IMR-90 (cell line): ENCODE measurements at regions not wholly inside any gene's neighbourhood (a gene's known extent, or its start where the extent isn't known, plus 50 kb on each side); places are given as distances from the start of the nearest gene placed in this dataset.

Experiments
- ATAC-seq: fragments of 200-7000 bp; cut with Tn5 transposase; 2 replicates; pipeline ENCODE4 v1.9.1; 2020; ENCODE audit warnings: low read depth, mild to moderate bottlenecking, moderate library complexity
- BruUV-seq: library from RNA; stranded (reverse); fragments of 400-500 nt; replicated peaks from 2 replicates; lab custom pipeline; 2021; lab: Mats Ljungman, UMichigan
- CTCF ChIA-PET: fragments of 300-600 bp; formaldehyde crosslinking; extraction: SDS; loops from one replicate; lab custom pipeline; 2021; ENCODE audit warnings: antibody characterized with exemption; lab: Yijun Ruan, JAX
- POLR2A ChIA-PET: fragments of 300-600 bp; sonication (Branson Sonifier 250); formaldehyde crosslinking; loops from one replicate; lab custom pipeline; 2022; ENCODE audit warnings: antibody characterized with exemption; ENCODE audit not compliant: unreplicated experiment; lab: Charles Lee
- DNase-seq: peaks from one replicate; pipeline ENCODE4 v3.0.0; 2013
- H2AFZ ChIP-seq: replicated peaks from 2 replicates; pipeline ENCODE3; 2013; ENCODE audit warnings: low read length, mild to moderate bottlenecking; ENCODE audit not compliant: poor library complexity
- H2AK5ac ChIP-seq: 2 replicates; pipeline ENCODE4 v1.6.1; 2013; ENCODE audit warnings: low read depth, low read length, inconsistent platforms
- H2AK9ac ChIP-seq: replicated peaks from 2 replicates; pipeline ENCODE3; 2013; ENCODE audit warnings: mild to moderate bottlenecking, low read depth, low read length, moderate library complexity; ENCODE audit not compliant: poor library complexity
- H2BK120ac ChIP-seq: 2 replicates; pipeline ENCODE4 v1.6.1; 2013; ENCODE audit warnings: low read depth, low read length, inconsistent platforms
- H2BK15ac ChIP-seq: 3 replicates; pipeline ENCODE4 v1.6.1; 2013; ENCODE audit warnings: low read depth, low read length, inconsistent platforms
- H2BK20ac ChIP-seq: 2 replicates; pipeline ENCODE4 v1.6.1; 2013; ENCODE audit warnings: low read depth, mild to moderate bottlenecking, inconsistent platforms, low read length, moderate library complexity
- H2BK5ac ChIP-seq: 2 replicates; pipeline ENCODE4 v1.6.1; 2013; ENCODE audit warnings: mild to moderate bottlenecking, low read depth, low read length, inconsistent platforms; ENCODE audit not compliant: poor library complexity, severe bottlenecking
- H3K14ac ChIP-seq: replicated peaks from 2 replicates; pipeline ENCODE4 v1.6.1; 2013; ENCODE audit warnings: low read depth, low read length, inconsistent platforms
- H3K18ac ChIP-seq: 2 replicates; pipeline ENCODE4 v1.6.1; 2013; ENCODE audit warnings: low read depth, low read length, control low read depth
- H3K23ac ChIP-seq: 2 replicates; pipeline ENCODE4 v1.6.1; 2013; ENCODE audit warnings: low read depth, low read length, inconsistent platforms
- H3K27ac ChIP-seq: 2 replicates; pipeline ENCODE4 v1.5.1; 2013; ENCODE audit warnings: mild to moderate bottlenecking, control low read depth, low read length; ENCODE audit not compliant: insufficient read depth
- H3K27me3 ChIP-seq: 2 replicates; pipeline ENCODE4 v1.6.1; 2013; ENCODE audit warnings: low read length; ENCODE audit not compliant: control insufficient read depth, insufficient read depth
- H3K36me3 ChIP-seq: 2 replicates; pipeline ENCODE4 v1.6.1; 2013; ENCODE audit warnings: low read length, mixed read lengths; ENCODE audit not compliant: control insufficient read depth, insufficient read depth
- H3K4ac ChIP-seq: 2 replicates; pipeline ENCODE4 v1.6.1; 2013; ENCODE audit warnings: low read depth, low read length, inconsistent platforms
- H3K4me1 ChIP-seq: 2 replicates; pipeline ENCODE4 v1.6.1; 2013; ENCODE audit warnings: low read length, mixed read lengths; ENCODE audit not compliant: control insufficient read depth, insufficient read depth
- H3K4me2 ChIP-seq: 2 replicates; pipeline ENCODE4 v1.6.1; 2013; ENCODE audit warnings: low read depth, mild to moderate bottlenecking, control low read depth, low read length, moderate library complexity
- H3K4me3 ChIP-seq: 2 replicates; pipeline ENCODE4 v1.5.1; 2013; ENCODE audit warnings: low read depth, mild to moderate bottlenecking, control low read depth, low read length, moderate library complexity; ENCODE audit not compliant: insufficient read depth
- H3K56ac ChIP-seq: 2 replicates; pipeline ENCODE4 v1.6.1; 2013; ENCODE audit warnings: low read length, inconsistent platforms; ENCODE audit not compliant: insufficient read depth; ENCODE audit errors: extremely low read depth
- H3K79me1 ChIP-seq, 2 experiments: 2 replicates each; pipeline ENCODE4 v1.6.1; 2013; ENCODE audit warnings: low read length in 2 of 2, inconsistent platforms in 1 of 2, low read depth in 1 of 2
- H3K9ac ChIP-seq: 2 replicates; pipeline ENCODE4 v1.6.1; 2013; ENCODE audit warnings: low read depth, low read length, control low read depth
- H3K9me1 ChIP-seq: 2 replicates; pipeline ENCODE4 v1.6.1; 2013; ENCODE audit warnings: low read length, inconsistent platforms; ENCODE audit not compliant: insufficient read depth
- H3K9me3 ChIP-seq: 2 replicates; pipeline ENCODE4 v1.6.1; 2013; ENCODE audit warnings: low read length; ENCODE audit not compliant: control insufficient read depth, insufficient read depth
- H4K20me1 ChIP-seq: 2 replicates; pipeline ENCODE4 v1.6.1; 2013; ENCODE audit warnings: low read length, inconsistent platforms; ENCODE audit not compliant: insufficient read depth
- H4K5ac ChIP-seq: 2 replicates; pipeline ENCODE4 v1.6.1; 2013; ENCODE audit warnings: mild to moderate bottlenecking, low read depth, low read length, control low read depth
- H4K8ac ChIP-seq, 2 experiments: 2 replicates each; pipeline ENCODE4 v1.6.1; 2013; ENCODE audit warnings: low read depth in 2 of 2, low read length in 2 of 2, control low read depth in 1 of 2, inconsistent platforms in 1 of 2
- H4K91ac ChIP-seq: 2 replicates; pipeline ENCODE4 v1.6.1; 2013; ENCODE audit warnings: low read depth, low read length, inconsistent platforms; ENCODE audit not compliant: insufficient read depth
- CHD1 ChIP-seq: IDR thresholded peaks from 2 replicates; pipeline ENCODE4 v1.6.1; 2012; ENCODE audit warnings: low read depth, low read length, improper control_type of control experiment
- MAFK ChIP-seq: IDR thresholded peaks from 2 replicates; pipeline ENCODE4 v1.6.1; 2012; ENCODE audit warnings: low read depth, low read length, improper control_type of control experiment
- MAZ ChIP-seq: IDR thresholded peaks from 2 replicates; pipeline ENCODE4 v1.6.1; 2012; ENCODE audit warnings: low read depth, mild to moderate bottlenecking, low read length, improper control_type of control experiment, moderate library complexity, borderline replicate concordance
- WGBS, 2 experiments: methylation state at CpG; one replicate each; pipeline versions ENCODE4 v1.1.5 to v1.1.7; 2013; ENCODE audit warnings: missing lambda C conversion rate in 2 of 2; ENCODE audit not compliant: insufficient read length in 1 of 2; ENCODE audit errors: extremely low coverage in 2 of 2; 5-methylcytosine and 5-hydroxymethylcytosine counted together
- dilution Hi-C: fragments of 300-500 bp; cut with HindIII; formaldehyde crosslinking; loops from one replicate; pipeline ENCODE4 v1.14.3; 2018; ENCODE audit warnings: low sequenced_read_pairs; ENCODE audit not compliant: unreplicated experiment
- in situ Hi-C: fragments of 300-500 bp; cut with MboI; formaldehyde crosslinking; loops from 3 replicates; pipeline ENCODE4 v1.14.3; 2019; ENCODE audit warnings: low sequenced_read_pairs, inconsistent platforms, mixed read lengths
- intact Hi-C: fragments of 100-400 bp; cut with micrococcal nuclease; formaldehyde crosslinking; loops from 2 replicates; pipeline ENCODE4 v1.10.0; 2022

DNA sequence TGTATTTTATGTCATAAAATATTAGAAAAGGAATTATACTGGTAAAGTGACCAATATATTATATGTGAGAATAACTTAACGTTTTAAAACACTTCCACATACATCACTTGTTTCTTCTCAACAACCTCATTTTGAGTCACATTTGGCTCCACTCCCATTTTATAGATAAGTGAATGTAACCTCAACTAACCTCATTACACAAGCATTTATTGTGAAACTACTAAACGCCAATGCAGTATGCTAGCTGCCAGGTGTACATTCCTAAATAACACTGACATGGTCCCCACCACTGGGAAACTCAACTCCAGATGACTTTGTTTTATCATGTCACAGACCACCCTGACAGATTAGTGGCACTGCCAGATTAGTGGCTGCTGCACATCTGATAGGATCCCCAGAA, 249.7 kb upstream of the CNTN4 start:
- intact Hi-C loops: no loop called here
- Histone ChIP-seq H4K20me1 (no peaks in the 10 kb centered on the region), H3K18ac (no peak overlapping the region), H4K5ac (no peak overlapping the region), H3K14ac (no peak overlapping the region), H3K9me1 (no peaks in the 10 kb centered on the region), H3K9me3 (peaks cover 3% of the 10 kb centered on the region; the same call in 1 of the 2 replicates), H2AK5ac (no peak overlapping the region), H2AK9ac (no peak overlapping the region), H2BK20ac (no peak overlapping the region), H3K27ac (no peak overlapping the region), H2AFZ (no peak overlapping the region), H4K91ac (no peak overlapping the region), H3K4ac (no peak overlapping the region), H2BK5ac (no peak overlapping the region), H3K4me1 (no peaks in the 10 kb centered on the region), H2BK120ac (no peak overlapping the region), H4K8ac (no peak overlapping the region), H3K9ac (no peak overlapping the region), H3K36me3 (no peaks in the 10 kb centered on the region), H3K27me3 (no peaks in the 10 kb centered on the region), H2BK15ac (no peak overlapping the region), H3K4me3 (no peak overlapping the region), H3K56ac (no peak overlapping the region), H3K79me1 (no peaks in the 10 kb centered on the region), H3K23ac (no peak overlapping the region), H3K4me2 (no peak overlapping the region)
- BruUV-seq: no TSS peak
- ATAC-seq (no peak), DNase-seq (no peak)
- TF ChIP-seq MAZ (no peak), MAFK (no peak), CHD1 (no peak)
- ChIA-PET CTCF (no interaction called here), POLR2A (no interaction called here)
- WGBS, 2 experiments: no CpG with 5 or more reads among the region's 2 CpGs
- dilution Hi-C loops: no loop called here
- in situ Hi-C loops: no loop called here
